ENCODE measurements at regions not wholly inside any gene's neighbourhood (a gene's known extent, or its start where the extent isn't known, plus 50 kb on each side); places are given as distances from the start of the nearest gene placed in this dataset.

DNA sequence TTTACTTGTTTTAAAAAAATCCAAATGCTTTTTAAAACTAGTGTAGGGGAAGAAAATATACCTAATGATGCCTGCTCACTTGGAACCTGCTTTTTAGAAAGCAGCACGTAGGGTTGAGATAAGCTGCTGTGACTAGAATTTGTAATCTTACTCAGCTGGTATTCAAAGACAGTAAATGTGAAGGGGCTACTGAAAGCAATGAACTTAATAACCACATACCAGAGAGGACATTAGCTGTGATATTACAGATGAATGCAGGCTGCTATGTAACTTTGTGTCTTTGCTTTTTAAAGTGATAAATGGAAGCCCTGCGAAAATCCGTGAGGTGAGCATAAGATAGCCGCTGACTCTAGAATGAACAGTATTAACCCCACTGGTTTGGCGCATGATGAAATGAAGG lies 124.1 kb downstream of the TRIML1 start:
- H3K4me2 ChIP-seq (ENCODE audit: low read length): no peak overlapping the region
- H3K9me3 ChIP-seq (ENCODE audit: control insufficient read depth, insufficient read depth, low read length): no peaks in the 10 kb centered on the region
- TF ChIP-seq EZH2phosphoT487 (IDR thresholded peaks at IDR 0.05; ENCODE audit: borderline replicate concordance, low read length): no peak
- TF ChIP-seq, protein P1, sequence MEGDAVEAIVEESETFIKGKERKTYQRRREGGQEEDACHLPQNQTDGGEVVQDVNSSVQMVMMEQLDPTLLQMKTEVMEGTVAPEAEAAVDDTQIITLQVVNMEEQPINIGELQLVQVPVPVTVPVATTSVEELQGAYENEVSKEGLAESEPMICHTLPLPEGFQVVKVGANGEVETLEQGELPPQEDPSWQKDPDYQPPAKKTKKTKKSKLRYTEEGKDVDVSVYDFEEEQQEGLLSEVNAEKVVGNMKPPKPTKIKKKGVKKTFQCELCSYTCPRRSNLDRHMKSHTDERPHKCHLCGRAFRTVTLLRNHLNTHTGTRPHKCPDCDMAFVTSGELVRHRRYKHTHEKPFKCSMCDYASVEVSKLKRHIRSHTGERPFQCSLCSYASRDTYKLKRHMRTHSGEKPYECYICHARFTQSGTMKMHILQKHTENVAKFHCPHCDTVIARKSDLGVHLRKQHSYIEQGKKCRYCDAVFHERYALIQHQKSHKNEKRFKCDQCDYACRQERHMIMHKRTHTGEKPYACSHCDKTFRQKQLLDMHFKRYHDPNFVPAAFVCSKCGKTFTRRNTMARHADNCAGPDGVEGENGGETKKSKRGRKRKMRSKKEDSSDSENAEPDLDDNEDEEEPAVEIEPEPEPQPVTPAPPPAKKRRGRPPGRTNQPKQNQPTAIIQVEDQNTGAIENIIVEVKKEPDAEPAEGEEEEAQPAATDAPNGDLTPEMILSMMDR (IDR thresholded peaks at IDR 0.05; ENCODE audit: low read depth, low read length, poor library complexity, severe bottlenecking): no peak
- no peaks in the 10 kb centered on the region for H3F3A ChIP-seq (ENCODE audit: control insufficient read depth, insufficient read depth)
- H3K79me2 ChIP-seq (ENCODE audit: control insufficient read depth, low read length): no peaks in the 10 kb centered on the region
- H3K27ac ChIP-seq (ENCODE audit: low read depth, low read length): no peak overlapping the region
- no peaks in the 10 kb centered on the region for H3K27me3 ChIP-seq (ENCODE audit: control insufficient read depth, low read length)
- no peaks in the 10 kb centered on the region for H3K36me3 ChIP-seq (ENCODE audit: control insufficient read depth, low read length)
- no peaks in the 10 kb centered on the region for H4K20me1 ChIP-seq (ENCODE audit: control insufficient read depth, insufficient read depth, low read depth, low read length)
- H3K4me1 ChIP-seq (ENCODE audit: control insufficient read depth, low read length): no peaks in the 10 kb centered on the region
- no peak overlapping the region for H3K4me3 ChIP-seq (ENCODE audit: low read length)
- H3K9me2 ChIP-seq (replicated peaks; ENCODE audit: control insufficient read depth, low read length): no peaks in the 10 kb centered on the region

DNA sequence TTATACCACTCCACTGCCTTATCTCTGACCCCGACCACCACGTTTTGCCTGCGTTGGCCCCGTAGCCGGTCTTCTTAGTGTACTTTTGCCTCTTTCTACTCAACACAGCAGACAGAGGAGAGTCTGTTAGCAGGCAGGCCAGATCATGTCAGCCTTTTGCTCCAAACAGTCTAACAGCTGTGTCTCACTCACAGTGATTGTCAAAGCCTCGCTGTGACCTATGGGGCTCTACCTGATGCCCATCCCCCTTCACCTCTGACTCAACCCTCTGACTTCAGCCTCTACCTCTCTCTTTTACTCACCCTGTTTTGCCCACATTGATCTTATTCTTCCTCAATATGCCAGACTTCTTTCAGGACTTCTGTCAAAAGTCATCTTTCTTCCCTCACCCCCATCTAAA lies 127.1 kb downstream of the TRIML1 start:
- no peak overlapping the region for H3K4me3 ChIP-seq (ENCODE audit: low read length)
- H3K9me3 ChIP-seq (ENCODE audit: control insufficient read depth, insufficient read depth, low read length): 0 out of 2 replicates have a peak, but pooled peaks cover 2% of the 10 kb centered on the region
- H3F3A ChIP-seq (ENCODE audit: control insufficient read depth, insufficient read depth): no peaks in the 10 kb centered on the region
- no peaks in the 10 kb centered on the region for H3K9me2 ChIP-seq (replicated peaks; ENCODE audit: control insufficient read depth, low read length)
- no peaks in the 10 kb centered on the region for H4K20me1 ChIP-seq (ENCODE audit: control insufficient read depth, insufficient read depth, low read depth, low read length)
- H3K4me1 ChIP-seq (ENCODE audit: control insufficient read depth, low read length): no peaks in the 10 kb centered on the region
- no peaks in the 10 kb centered on the region for H3K36me3 ChIP-seq (ENCODE audit: control insufficient read depth, low read length)
- no peak for TF ChIP-seq EZH2phosphoT487 (IDR thresholded peaks at IDR 0.05; ENCODE audit: borderline replicate concordance, low read length)
- TF ChIP-seq, protein P1 (IDR thresholded peaks at IDR 0.05; ENCODE audit: low read depth, low read length, poor library complexity, severe bottlenecking): no peak
- no peaks in the 10 kb centered on the region for H3K79me2 ChIP-seq (ENCODE audit: control insufficient read depth, low read length)
- H3K4me2 ChIP-seq (ENCODE audit: low read length): no peak overlapping the region
- no peaks in the 10 kb centered on the region for H3K27me3 ChIP-seq (ENCODE audit: control insufficient read depth, low read length)
- H3K27ac ChIP-seq (ENCODE audit: low read depth, low read length): no peak overlapping the region

DNA sequence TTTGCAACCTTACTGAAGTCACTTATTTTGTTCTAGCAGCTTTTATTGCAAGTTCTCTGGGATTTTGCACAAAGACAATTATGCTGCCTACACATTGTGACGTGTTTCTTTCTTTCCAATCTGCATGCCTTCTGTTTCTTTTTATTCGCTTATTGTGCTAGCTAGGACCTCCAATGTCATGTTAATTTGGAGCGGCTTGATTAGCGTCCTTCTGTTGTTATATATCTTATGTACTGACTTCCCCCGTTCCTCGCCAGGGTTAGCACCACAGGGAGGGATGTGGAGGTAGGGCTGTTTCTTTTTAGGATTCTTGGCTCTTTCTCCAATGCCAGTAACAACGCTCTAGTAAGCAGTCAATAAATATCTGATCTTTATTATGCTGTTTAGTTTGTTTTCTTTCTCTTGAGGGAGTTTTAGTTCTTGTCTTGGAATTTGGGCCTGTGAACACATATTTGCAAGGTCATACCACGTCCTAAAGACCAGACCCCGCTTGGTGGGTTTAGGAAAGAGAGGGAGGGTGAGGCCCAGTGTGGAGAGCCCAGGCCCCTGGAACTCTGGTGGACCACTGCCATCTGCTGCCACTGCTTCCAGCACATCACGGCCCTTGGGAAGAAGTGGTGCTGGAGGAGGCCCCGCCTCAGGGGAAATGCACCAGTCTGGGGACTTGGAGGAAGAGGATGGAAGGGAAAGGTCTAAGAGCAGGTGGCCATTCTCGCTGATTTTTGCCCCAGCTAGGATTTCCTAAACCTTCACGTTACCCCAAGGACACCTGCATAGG lies 129.1 kb downstream of the TRIML1 start:
- Histone ChIP-seq H3K4me3 (ENCODE audit: low read length) (no peak overlapping the region), H3K9me2 (replicated peaks; ENCODE audit: control insufficient read depth, low read length) (no peaks in the 10 kb centered on the region), H3K79me2 (ENCODE audit: control insufficient read depth, low read length) (no peaks in the 10 kb centered on the region), H3K4me2 (ENCODE audit: low read length) (no peak overlapping the region), H3F3A (ENCODE audit: control insufficient read depth, insufficient read depth) (no peaks in the 10 kb centered on the region), H3K4me1 (ENCODE audit: control insufficient read depth, low read length) (no peaks in the 10 kb centered on the region), H4K20me1 (ENCODE audit: control insufficient read depth, insufficient read depth, low read depth, low read length) (no peaks in the 10 kb centered on the region), H3K27ac (ENCODE audit: low read depth, low read length) (no peak overlapping the region), H3K27me3 (ENCODE audit: control insufficient read depth, low read length) (no peaks in the 10 kb centered on the region), H3K9me3 (ENCODE audit: control insufficient read depth, insufficient read depth, low read length) (0 out of 2 replicates have a peak, but pooled peaks cover 2% of the 10 kb centered on the region), H3K36me3 (ENCODE audit: control insufficient read depth, low read length) (no peaks in the 10 kb centered on the region)
- TF ChIP-seq EZH2phosphoT487 (IDR thresholded peaks at IDR 0.05; ENCODE audit: borderline replicate concordance, low read length): no peak
- TF ChIP-seq, protein P1 (IDR thresholded peaks at IDR 0.05; ENCODE audit: low read depth, low read length, poor library complexity, severe bottlenecking): no peak

Measured in DOHH2 (cell line).